ENCODE measurements at regions not wholly inside any gene's neighbourhood (a gene's known extent, or its start where the extent isn't known, plus 50 kb on each side); places are given as distances from the start of the nearest gene placed in this dataset.

DNA sequence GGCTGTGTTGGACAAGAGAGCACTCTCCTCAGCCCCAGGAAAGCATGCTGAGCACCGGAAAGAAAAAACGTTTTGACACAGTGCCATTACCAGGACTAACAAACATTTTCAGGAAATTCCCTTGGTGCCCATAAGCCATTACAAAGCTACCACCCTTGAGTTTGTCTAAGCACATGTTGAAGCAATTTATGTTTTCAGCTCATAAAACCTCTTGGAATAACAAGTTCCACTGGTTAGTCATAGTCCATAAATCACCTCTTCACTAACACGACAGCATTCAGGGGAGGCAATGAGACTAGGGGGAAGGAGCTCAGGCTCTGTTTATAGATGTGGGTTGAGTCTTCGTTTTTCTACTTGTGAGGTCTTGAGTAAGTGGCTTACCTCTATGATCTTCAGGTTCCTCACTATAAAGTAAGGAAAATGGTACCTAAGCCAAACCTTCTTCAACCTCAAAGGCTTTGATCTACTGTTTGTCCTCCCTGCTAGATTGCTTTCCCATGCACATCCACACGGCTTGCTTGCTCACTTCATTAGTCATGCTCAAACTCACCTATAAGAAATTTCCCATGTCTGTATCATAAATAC is 65.4 kb downstream of the DRD1 start:
- no peaks in the 10 kb centered on the region for H3K27me3 ChIP-seq (ENCODE audit: control insufficient read depth in 2 of 2, insufficient read depth in 2 of 2, low read length in 2 of 2)
- no peaks in the 10 kb centered on the region for H3K36me3 ChIP-seq (ENCODE audit: control insufficient read depth in 2 of 2, insufficient read depth in 2 of 2, low read length in 2 of 2)
- no peaks in the 10 kb centered on the region for H3K9me3 ChIP-seq (ENCODE audit: control insufficient read depth in 2 of 2, low read length in 2 of 2)
- H3K4me1 ChIP-seq (ENCODE audit: control insufficient read depth in 2 of 2, insufficient read depth in 2 of 2, low read length in 2 of 2): peaks cover 5 to 6% of the 10 kb centered on the region in 2 donors
- peak overlapping the region in 1 of 2 donors; percentile 20 for H3K4me3 ChIP-seq (ENCODE audit: low read length in 2 of 2)
- peak overlapping the region in 1 of 2 donors; percentile 23 for H3K27ac ChIP-seq (ENCODE audit: low read depth in 2 of 2, low read length in 2 of 2)
- no peak overlapping the region for H3K9ac ChIP-seq (ENCODE audit: low read depth in 1 of 2, low read length in 2 of 2)

DNA sequence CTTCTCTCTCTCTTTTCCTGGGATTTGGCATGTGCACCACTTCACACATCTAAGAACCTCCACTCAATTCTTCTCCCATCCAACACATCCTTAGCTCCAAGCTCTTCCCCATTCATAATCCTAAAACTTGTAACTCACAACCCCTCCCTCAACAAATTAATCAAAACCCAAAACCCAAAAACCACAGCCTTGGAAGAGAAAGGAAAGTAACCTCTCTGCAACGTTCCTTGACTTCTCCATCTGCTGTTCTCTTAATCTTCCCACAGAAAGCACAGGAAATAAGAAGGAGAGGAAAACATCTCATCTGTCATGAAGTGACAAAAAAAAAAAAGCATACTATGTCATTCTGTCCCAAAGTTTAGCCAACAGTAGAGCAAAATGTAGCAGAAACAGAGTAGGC is 66.2 kb downstream of the DRD1 start:
- Histone ChIP-seq H3K27ac (ENCODE audit: low read depth in 2 of 2, low read length in 2 of 2) (no peak overlapping the region), H3K36me3 (ENCODE audit: control insufficient read depth in 2 of 2, insufficient read depth in 2 of 2, low read length in 2 of 2) (no peaks in the 10 kb centered on the region), H3K9ac (ENCODE audit: low read depth in 1 of 2, low read length in 2 of 2) (no peak overlapping the region), H3K9me3 (ENCODE audit: control insufficient read depth in 2 of 2, low read length in 2 of 2) (no peaks in the 10 kb centered on the region), H3K4me1 (ENCODE audit: control insufficient read depth in 2 of 2, insufficient read depth in 2 of 2, low read length in 2 of 2) (peaks cover 5 to 6% of the 10 kb centered on the region in 2 donors), H3K4me3 (ENCODE audit: low read length in 2 of 2) (peak overlapping the region in 1 of 2 donors; percentile 20), H3K27me3 (ENCODE audit: control insufficient read depth in 2 of 2, insufficient read depth in 2 of 2, low read length in 2 of 2) (no peaks in the 10 kb centered on the region)

DNA sequence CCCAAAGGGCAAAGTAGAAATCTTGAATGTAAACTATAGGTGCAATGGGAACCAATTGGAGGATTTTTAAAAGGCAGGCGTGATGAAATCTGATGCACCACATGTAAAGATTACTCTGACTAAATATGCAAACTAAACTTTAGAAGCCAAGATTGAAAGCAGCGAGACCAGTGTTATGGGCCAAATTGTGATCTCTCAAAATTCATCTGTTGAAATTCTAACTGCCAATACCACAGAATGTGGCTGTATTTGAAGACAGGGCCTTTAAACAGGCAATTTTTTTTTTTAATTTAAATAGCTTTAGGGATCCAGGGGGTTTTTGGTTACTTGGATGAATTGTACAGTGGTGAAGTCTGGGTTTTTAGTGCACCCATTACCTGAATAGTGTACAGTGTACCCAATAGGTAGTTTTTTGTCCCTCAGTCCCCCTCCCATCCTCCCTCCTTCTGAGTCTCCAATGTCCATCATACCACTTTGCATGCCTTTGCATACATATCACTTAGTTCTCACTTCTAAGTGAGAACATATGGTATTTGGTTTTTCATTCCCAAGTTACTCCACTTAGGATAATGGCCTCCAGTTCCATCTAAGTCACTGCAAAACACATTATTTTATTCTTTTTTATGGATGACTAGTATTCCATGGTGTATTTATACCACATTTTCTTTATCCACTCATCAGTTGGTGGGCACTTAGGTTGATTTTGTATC is 69.7 kb downstream of the DRD1 start:
- Histone ChIP-seq H3K9ac (ENCODE audit: low read depth in 1 of 2, low read length in 2 of 2) (no peak overlapping the region), H3K36me3 (ENCODE audit: control insufficient read depth in 2 of 2, insufficient read depth in 2 of 2, low read length in 2 of 2) (no peaks in the 10 kb centered on the region), H3K27ac (ENCODE audit: low read depth in 2 of 2, low read length in 2 of 2) (no peak overlapping the region), H3K9me3 (ENCODE audit: control insufficient read depth in 2 of 2, low read length in 2 of 2) (no peaks in the 10 kb centered on the region), H3K27me3 (ENCODE audit: control insufficient read depth in 2 of 2, insufficient read depth in 2 of 2, low read length in 2 of 2) (no peaks in the 10 kb centered on the region), H3K4me1 (ENCODE audit: control insufficient read depth in 2 of 2, insufficient read depth in 2 of 2, low read length in 2 of 2) (peaks cover 5 to 6% of the 10 kb centered on the region in 2 donors), H3K4me3 (ENCODE audit: low read length in 2 of 2) (no peak overlapping the region)

DNA sequence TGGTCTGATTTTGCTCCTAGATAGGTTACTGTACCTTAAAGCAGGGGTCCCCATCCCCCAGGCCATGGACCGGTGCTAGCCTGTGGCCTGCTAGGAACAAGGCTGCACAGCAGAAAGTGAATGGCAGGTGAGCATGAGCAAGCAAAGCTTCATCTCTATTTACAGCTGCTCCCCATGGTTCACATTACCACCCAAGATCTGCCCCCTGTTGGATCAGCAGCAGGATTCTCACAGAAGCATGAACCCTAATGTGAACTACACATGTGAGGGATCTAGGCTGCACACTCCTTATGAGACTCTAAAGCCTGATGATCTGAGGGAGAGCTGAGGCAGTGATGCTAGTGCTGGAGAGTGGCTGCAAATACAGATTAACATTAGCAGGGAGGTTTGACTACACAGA is 78.1 kb downstream of the DRD1 start:
- H3K4me3 ChIP-seq (ENCODE audit: low read length in 2 of 2): no peak overlapping the region
- H3K27ac ChIP-seq (ENCODE audit: low read depth in 2 of 2, low read length in 2 of 2): no peak overlapping the region
- H3K9me3 ChIP-seq (ENCODE audit: control insufficient read depth in 2 of 2, low read length in 2 of 2): no peaks in the 10 kb centered on the region
- no peaks in the 10 kb centered on the region for H3K4me1 ChIP-seq (ENCODE audit: control insufficient read depth in 2 of 2, insufficient read depth in 2 of 2, low read length in 2 of 2)
- H3K36me3 ChIP-seq (ENCODE audit: control insufficient read depth in 2 of 2, insufficient read depth in 2 of 2, low read length in 2 of 2): no peaks in the 10 kb centered on the region
- H3K9ac ChIP-seq (ENCODE audit: low read depth in 1 of 2, low read length in 2 of 2): no peak overlapping the region
- no peaks in the 10 kb centered on the region for H3K27me3 ChIP-seq (ENCODE audit: control insufficient read depth in 2 of 2, insufficient read depth in 2 of 2, low read length in 2 of 2)

DNA sequence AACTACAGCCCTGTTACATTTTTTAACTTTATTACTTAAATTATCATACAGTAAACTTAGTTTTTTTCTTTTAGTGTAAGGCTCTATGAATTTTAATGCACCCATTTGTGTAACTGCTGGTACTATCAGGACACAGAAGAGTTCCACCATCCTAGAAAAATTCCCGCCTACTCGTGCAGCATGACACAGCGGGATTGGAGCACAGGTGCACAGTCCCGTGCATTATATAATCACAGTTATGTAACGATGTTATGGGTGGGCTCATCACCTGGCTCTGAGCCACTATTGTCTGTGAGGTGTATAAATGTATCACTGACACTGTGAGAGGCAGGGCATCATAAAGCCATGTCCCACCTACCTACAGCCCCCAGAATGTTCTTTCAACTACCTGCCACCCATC is 80.7 kb downstream of the DRD1 start:
- no peaks in the 10 kb centered on the region for H3K36me3 ChIP-seq (ENCODE audit: control insufficient read depth in 2 of 2, insufficient read depth in 2 of 2, low read length in 2 of 2)
- H3K9me3 ChIP-seq (ENCODE audit: control insufficient read depth in 2 of 2, low read length in 2 of 2): no peaks in the 10 kb centered on the region
- H3K27me3 ChIP-seq (ENCODE audit: control insufficient read depth in 2 of 2, insufficient read depth in 2 of 2, low read length in 2 of 2): no peaks in the 10 kb centered on the region
- no peak overlapping the region for H3K9ac ChIP-seq (ENCODE audit: low read depth in 1 of 2, low read length in 2 of 2)
- H3K4me1 ChIP-seq (ENCODE audit: control insufficient read depth in 2 of 2, insufficient read depth in 2 of 2, low read length in 2 of 2): no peaks in the 10 kb centered on the region
- no peak overlapping the region for H3K27ac ChIP-seq (ENCODE audit: low read depth in 2 of 2, low read length in 2 of 2)
- no peak overlapping the region for H3K4me3 ChIP-seq (ENCODE audit: low read length in 2 of 2)

DNA sequence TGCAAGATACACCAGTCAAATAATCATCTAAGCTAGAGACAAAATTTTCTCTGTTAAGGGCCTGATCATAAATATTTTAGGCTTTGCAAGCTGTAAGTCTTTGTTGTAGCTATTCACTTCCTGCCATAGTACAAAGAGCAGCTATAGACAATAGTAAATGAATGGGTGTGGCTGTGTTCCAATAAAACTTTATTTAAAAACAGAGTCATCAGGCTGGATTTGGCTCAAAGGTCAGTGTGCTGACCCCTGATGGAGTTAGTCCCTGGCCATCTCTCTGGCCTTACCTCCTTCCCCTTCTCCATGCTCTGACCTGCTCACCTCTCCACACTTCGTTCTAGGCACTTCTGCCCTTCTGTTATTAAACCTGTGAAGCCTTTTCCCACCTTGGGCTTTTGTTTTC is 86.0 kb downstream of the DRD1 start:
- H3K9me3 ChIP-seq (ENCODE audit: control insufficient read depth in 2 of 2, low read length in 2 of 2): no peaks in the 10 kb centered on the region
- H3K27me3 ChIP-seq (ENCODE audit: control insufficient read depth in 2 of 2, insufficient read depth in 2 of 2, low read length in 2 of 2): no peaks in the 10 kb centered on the region
- H3K36me3 ChIP-seq (ENCODE audit: control insufficient read depth in 2 of 2, insufficient read depth in 2 of 2, low read length in 2 of 2): no peaks in the 10 kb centered on the region
- no peaks in the 10 kb centered on the region for H3K4me1 ChIP-seq (ENCODE audit: control insufficient read depth in 2 of 2, insufficient read depth in 2 of 2, low read length in 2 of 2)
- no peak overlapping the region for H3K4me3 ChIP-seq (ENCODE audit: low read length in 2 of 2)
- no peak overlapping the region for H3K9ac ChIP-seq (ENCODE audit: low read depth in 1 of 2, low read length in 2 of 2)
- no peak overlapping the region for H3K27ac ChIP-seq (ENCODE audit: low read depth in 2 of 2, low read length in 2 of 2)

DNA sequence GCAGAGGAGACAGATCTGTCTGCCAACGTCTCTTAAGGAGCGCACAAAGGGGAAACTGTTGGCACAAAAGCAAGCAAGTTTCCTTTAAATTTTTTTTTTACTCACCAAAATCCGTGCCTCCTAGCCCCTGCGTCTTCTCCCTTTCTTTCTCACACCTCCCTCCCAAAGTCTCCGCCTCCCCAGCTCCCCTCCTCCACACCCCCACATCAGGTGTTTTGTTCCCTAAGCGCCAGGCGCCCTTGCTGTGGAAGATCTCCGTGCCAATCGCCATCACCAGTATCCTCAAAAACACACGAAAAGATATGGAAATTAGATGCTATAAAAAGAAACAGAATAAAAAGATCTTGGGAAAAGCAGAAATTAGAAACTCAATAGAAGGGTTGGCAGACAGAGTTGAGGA is 87.6 kb downstream of the DRD1 start:
- H3K27me3 ChIP-seq (ENCODE audit: control insufficient read depth in 2 of 2, insufficient read depth in 2 of 2, low read length in 2 of 2): no peaks in the 10 kb centered on the region
- H3K27ac ChIP-seq (ENCODE audit: low read depth in 2 of 2, low read length in 2 of 2): no peak overlapping the region
- no peaks in the 10 kb centered on the region for H3K4me1 ChIP-seq (ENCODE audit: control insufficient read depth in 2 of 2, insufficient read depth in 2 of 2, low read length in 2 of 2)

DNA sequence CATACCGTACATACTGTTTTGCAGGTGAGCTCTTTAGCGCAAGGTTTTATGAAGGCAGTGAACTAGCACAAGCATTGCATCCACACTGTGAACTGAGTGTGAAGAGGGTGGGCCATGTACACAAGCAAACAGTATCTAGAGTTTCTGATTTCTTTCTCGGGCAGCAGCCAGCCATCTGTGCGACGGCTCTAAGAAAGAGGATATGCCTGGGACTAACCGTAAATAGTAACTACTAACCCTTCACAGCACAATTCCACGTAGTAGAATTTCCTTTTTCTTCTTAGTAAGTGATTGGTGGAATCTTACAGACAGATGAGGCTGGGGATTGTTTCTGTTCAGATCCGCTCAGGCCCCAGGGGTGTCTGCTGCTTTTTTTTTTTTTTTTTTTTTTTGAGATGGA is 89.0 kb downstream of the DRD1 start:
- Histone ChIP-seq H3K9ac (ENCODE audit: low read depth in 1 of 2, low read length in 2 of 2) (no peak overlapping the region), H3K9me3 (ENCODE audit: control insufficient read depth in 2 of 2, low read length in 2 of 2) (no peaks in the 10 kb centered on the region), H3K4me1 (ENCODE audit: control insufficient read depth in 2 of 2, insufficient read depth in 2 of 2, low read length in 2 of 2) (no peaks in the 10 kb centered on the region), H3K27ac (ENCODE audit: low read depth in 2 of 2, low read length in 2 of 2) (no peak overlapping the region), H3K36me3 (ENCODE audit: control insufficient read depth in 2 of 2, insufficient read depth in 2 of 2, low read length in 2 of 2) (no peaks in the 10 kb centered on the region), H3K27me3 (ENCODE audit: control insufficient read depth in 2 of 2, insufficient read depth in 2 of 2, low read length in 2 of 2) (no peaks in the 10 kb centered on the region), H3K4me3 (ENCODE audit: low read length in 2 of 2) (no peak overlapping the region)

More for the DNA sequence above, 87.6 kb downstream of the DRD1 start:
- Histone ChIP-seq H3K36me3 (ENCODE audit: control insufficient read depth in 2 of 2, insufficient read depth in 2 of 2, low read length in 2 of 2) (no peaks in the 10 kb centered on the region), H3K4me3 (ENCODE audit: low read length in 2 of 2) (no peak overlapping the region), H3K9ac (ENCODE audit: low read depth in 1 of 2, low read length in 2 of 2) (no peak overlapping the region), H3K9me3 (ENCODE audit: control insufficient read depth in 2 of 2, low read length in 2 of 2) (no peaks in the 10 kb centered on the region)

DNA sequence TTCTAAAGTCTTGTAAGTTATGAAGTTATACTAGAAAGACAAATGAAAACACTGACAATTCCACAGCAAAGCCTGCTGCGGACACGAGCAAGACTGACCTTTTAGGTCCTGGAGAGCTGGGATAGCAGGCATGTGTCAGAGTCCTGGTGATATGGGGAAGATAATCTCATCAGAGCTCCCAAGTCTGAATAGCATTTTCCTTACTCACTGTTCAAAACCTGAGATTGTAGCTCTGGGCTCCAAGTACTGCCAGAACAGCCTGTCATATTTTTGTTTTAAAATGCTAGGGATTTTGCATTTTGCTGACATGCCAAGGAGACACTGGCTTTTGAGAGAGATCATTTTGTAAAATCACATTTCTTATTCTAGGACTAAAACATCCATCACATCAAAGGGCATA is 90.1 kb downstream of the DRD1 start:
- Histone ChIP-seq H3K27ac (ENCODE audit: low read depth in 2 of 2, low read length in 2 of 2) (no peak overlapping the region), H3K27me3 (ENCODE audit: control insufficient read depth in 2 of 2, insufficient read depth in 2 of 2, low read length in 2 of 2) (no peaks in the 10 kb centered on the region), H3K9me3 (ENCODE audit: control insufficient read depth in 2 of 2, low read length in 2 of 2) (no peaks in the 10 kb centered on the region), H3K9ac (ENCODE audit: low read depth in 1 of 2, low read length in 2 of 2) (no peak overlapping the region), H3K4me3 (ENCODE audit: low read length in 2 of 2) (no peak overlapping the region), H3K4me1 (ENCODE audit: control insufficient read depth in 2 of 2, insufficient read depth in 2 of 2, low read length in 2 of 2) (no peaks in the 10 kb centered on the region), H3K36me3 (ENCODE audit: control insufficient read depth in 2 of 2, insufficient read depth in 2 of 2, low read length in 2 of 2) (no peaks in the 10 kb centered on the region)

DNA sequence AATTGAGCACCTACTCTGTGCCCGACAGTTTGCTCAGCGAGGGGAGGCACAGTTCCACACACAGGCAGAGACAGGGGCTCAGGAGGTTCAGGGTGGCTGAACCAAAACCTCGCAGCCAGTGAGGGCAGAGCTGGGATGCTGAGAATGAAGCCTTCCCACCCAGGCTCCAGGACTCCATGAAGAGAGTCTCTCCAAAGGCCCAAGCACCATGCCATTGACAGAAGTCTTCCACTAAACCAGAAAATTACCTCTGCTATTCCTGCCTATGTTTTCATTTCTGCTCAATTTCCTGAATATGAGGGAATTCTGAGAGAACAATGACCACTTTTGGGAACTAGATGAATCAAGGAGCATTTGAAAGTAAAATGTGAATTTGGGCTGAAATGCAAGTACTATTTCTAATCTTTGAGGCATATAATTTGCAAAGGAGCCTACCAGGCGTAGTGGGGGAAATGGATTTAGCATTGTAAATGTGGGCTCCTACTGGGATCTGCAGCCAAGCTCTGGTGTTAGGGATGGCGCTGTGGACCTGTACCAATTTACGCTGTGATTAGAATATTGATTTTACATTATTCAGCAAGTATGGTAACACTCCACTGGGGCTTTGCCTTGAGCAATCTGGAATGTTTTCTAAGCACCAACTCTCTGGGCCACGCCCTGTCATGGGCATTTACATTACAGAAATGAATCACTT is 91.9 kb downstream of the DRD1 start:
- Histone ChIP-seq H3K27ac (ENCODE audit: low read depth in 2 of 2, low read length in 2 of 2) (no peak overlapping the region), H3K9ac (ENCODE audit: low read depth in 1 of 2, low read length in 2 of 2) (no peak overlapping the region), H3K27me3 (ENCODE audit: control insufficient read depth in 2 of 2, insufficient read depth in 2 of 2, low read length in 2 of 2) (no peaks in the 10 kb centered on the region), H3K9me3 (ENCODE audit: control insufficient read depth in 2 of 2, low read length in 2 of 2) (no peaks in the 10 kb centered on the region), H3K4me1 (ENCODE audit: control insufficient read depth in 2 of 2, insufficient read depth in 2 of 2, low read length in 2 of 2) (no peaks in the 10 kb centered on the region), H3K4me3 (ENCODE audit: low read length in 2 of 2) (no peak overlapping the region), H3K36me3 (ENCODE audit: control insufficient read depth in 2 of 2, insufficient read depth in 2 of 2, low read length in 2 of 2) (no peaks in the 10 kb centered on the region)
